ENCODE measurements at regions not wholly inside any gene's neighbourhood (a gene's known extent, or its start where the extent isn't known, plus 50 kb on each side); places are given as distances from the start of the nearest gene placed in this dataset.

- H3K79me2 ChIP-seq (ENCODE audit: insufficient read depth, low read length) = no peaks in the 10 kb centered on the region
- no peak overlapping the region for H3K27ac ChIP-seq (ENCODE audit: low read depth, low read length)
- H3K36me3 ChIP-seq (ENCODE audit: insufficient read depth, low read length) = no peaks in the 10 kb centered on the region
- H3K4me1 Mint-ChIP-seq (ENCODE audit: low read depth, unreplicated experiment) = no peaks in the 10 kb centered on the region
- H3K27ac Mint-ChIP-seq (ENCODE audit: unreplicated experiment) = no peak overlapping the region
- no peak overlapping the region for H3K4me3 Mint-ChIP-seq (ENCODE audit: unreplicated experiment)
- no peaks in the 10 kb centered on the region for H3K4me1 ChIP-seq (ENCODE audit: insufficient read depth, low read length)
- H3K36me3 Mint-ChIP-seq (ENCODE audit: low read depth, unreplicated experiment) = no peaks in the 10 kb centered on the region
- no peaks in the 10 kb centered on the region for H3K9me3 Mint-ChIP-seq (ENCODE audit: unreplicated experiment)
- H3K27me3 ChIP-seq (ENCODE audit: insufficient read depth, low read length) = no peaks in the 10 kb centered on the region
- H2AFZ ChIP-seq (ENCODE audit: low read depth, low read length) = no peak overlapping the region
- FAIRE-seq (no peak), DNase-seq (ENCODE audit: low read depth) (no peak)
- H3K27me3 Mint-ChIP-seq (ENCODE audit: low read depth, unreplicated experiment) = no peaks in the 10 kb centered on the region
- TF ChIP-seq CTCF (IDR thresholded peaks at IDR 0.05; ENCODE audit: insufficient read depth, low read depth, low read length) (no peak), EZH2 (IDR thresholded peaks at IDR 0.05; ENCODE audit: insufficient read depth, low read length) (no peak)
- H3K9ac ChIP-seq (ENCODE audit: low read length) = no peak overlapping the region
- no peaks in the 10 kb centered on the region for H3K9me3 ChIP-seq (ENCODE audit: insufficient read depth, low read depth, low read length)
- H3K4me2 ChIP-seq (ENCODE audit: low read length) = no peak overlapping the region
- H4K20me1 ChIP-seq (ENCODE audit: insufficient read depth, low read length) = no peaks in the 10 kb centered on the region
- H3K4me3 ChIP-seq (ENCODE audit: insufficient read depth, low read depth, low read length) = no peak overlapping the region
Observed at GRCh38 chr6:8794420-8794819, 359.1 kb upstream of the SLC35B3 start.

GRCh38 chr6:8789878-8790277, 354.5 kb upstream of the SLC35B3 start:
- Histone ChIP-seq H3K4me1 (ENCODE audit: insufficient read depth, low read length) (no peaks in the 10 kb centered on the region), H2AFZ (ENCODE audit: low read depth, low read length) (no peak overlapping the region), H3K79me2 (ENCODE audit: insufficient read depth, low read length) (no peaks in the 10 kb centered on the region), H4K20me1 (ENCODE audit: insufficient read depth, low read length) (no peaks in the 10 kb centered on the region), H3K36me3 (ENCODE audit: insufficient read depth, low read length) (no peaks in the 10 kb centered on the region), H3K4me3 (ENCODE audit: insufficient read depth, low read depth, low read length) (no peak overlapping the region), H3K27ac (ENCODE audit: low read depth, low read length) (no peak overlapping the region), H3K27me3 (ENCODE audit: insufficient read depth, low read length) (no peaks in the 10 kb centered on the region), H3K9me3 (ENCODE audit: insufficient read depth, low read depth, low read length) (no peaks in the 10 kb centered on the region), H3K9ac (ENCODE audit: low read length) (no peak overlapping the region), H3K4me2 (ENCODE audit: low read length) (no peak overlapping the region)
- Mint-ChIP-seq H3K4me3 (ENCODE audit: unreplicated experiment) (no peak overlapping the region), H3K27me3 (ENCODE audit: low read depth, unreplicated experiment) (no peaks in the 10 kb centered on the region), H3K36me3 (ENCODE audit: low read depth, unreplicated experiment) (no peaks in the 10 kb centered on the region), H3K9me3 (ENCODE audit: unreplicated experiment) (no peaks in the 10 kb centered on the region), H3K27ac (ENCODE audit: unreplicated experiment) (no peak overlapping the region), H3K4me1 (ENCODE audit: low read depth, unreplicated experiment) (no peaks in the 10 kb centered on the region)
- FAIRE-seq = no peak
- TF ChIP-seq EZH2 (IDR thresholded peaks at IDR 0.05; ENCODE audit: insufficient read depth, low read length) (no peak), CTCF (IDR thresholded peaks at IDR 0.05; ENCODE audit: insufficient read depth, low read depth, low read length) (no peak)
- no peak for DNase-seq (ENCODE audit: low read depth)

GRCh38 chr6:8785223-8785622, 349.9 kb upstream of the SLC35B3 start:
- no peaks in the 10 kb centered on the region for H3K27me3 ChIP-seq (ENCODE audit: insufficient read depth, low read length)
- H2AFZ ChIP-seq (ENCODE audit: low read depth, low read length) = no peak overlapping the region
- Mint-ChIP-seq H3K27me3 (ENCODE audit: low read depth, unreplicated experiment) (no peaks in the 10 kb centered on the region), H3K36me3 (ENCODE audit: low read depth, unreplicated experiment) (no peaks in the 10 kb centered on the region), H3K27ac (ENCODE audit: unreplicated experiment) (no peak overlapping the region), H3K4me3 (ENCODE audit: unreplicated experiment) (no peak overlapping the region), H3K4me1 (ENCODE audit: low read depth, unreplicated experiment) (no peaks in the 10 kb centered on the region), H3K9me3 (ENCODE audit: unreplicated experiment) (no peaks in the 10 kb centered on the region)
- FAIRE-seq (no peak), DNase-seq (ENCODE audit: low read depth) (no peak)
- H3K4me1 ChIP-seq (ENCODE audit: insufficient read depth, low read length) = no peaks in the 10 kb centered on the region
- H3K27ac ChIP-seq (ENCODE audit: low read depth, low read length) = no peak overlapping the region
- H3K9me3 ChIP-seq (ENCODE audit: insufficient read depth, low read depth, low read length) = no peaks in the 10 kb centered on the region
- no peak overlapping the region for H3K4me3 ChIP-seq (ENCODE audit: insufficient read depth, low read depth, low read length)
- TF ChIP-seq CTCF (IDR thresholded peaks at IDR 0.05; ENCODE audit: insufficient read depth, low read depth, low read length) (no peak), EZH2 (IDR thresholded peaks at IDR 0.05; ENCODE audit: insufficient read depth, low read length) (no peak)
- no peaks in the 10 kb centered on the region for H3K36me3 ChIP-seq (ENCODE audit: insufficient read depth, low read length)
- H3K4me2 ChIP-seq (ENCODE audit: low read length) = no peak overlapping the region
- H3K9ac ChIP-seq (ENCODE audit: low read length) = no peak overlapping the region
- H3K79me2 ChIP-seq (ENCODE audit: insufficient read depth, low read length) = no peaks in the 10 kb centered on the region
- no peaks in the 10 kb centered on the region for H4K20me1 ChIP-seq (ENCODE audit: insufficient read depth, low read length)
